Adipocyte (in vitro differentiated cells): ENCODE measurements at regions not wholly inside any gene's neighbourhood (a gene's known extent, or its start where the extent isn't known, plus 50 kb on each side); places are given as distances from the start of the nearest gene placed in this dataset.
A peak's percentile ranks its signal among the peaks of the same experiment; 100 is the strongest.

Experiments
- DNase-seq: peaks from one replicate; pipeline ENCODE4 v3.0.0-alpha.2; 2015; ENCODE audit warnings: low read depth
- H3K27me3 ChIP-seq: replicated peaks from 2 replicates; pipeline ENCODE4 v1.7.0; 2013; ENCODE audit warnings: mild to moderate bottlenecking, low read length, moderate library complexity; ENCODE audit not compliant: control insufficient read depth, insufficient read depth
- H3K36me3 ChIP-seq: 2 replicates; pipeline ENCODE4 v1.7.0; 2013; ENCODE audit warnings: low read length, mild to moderate bottlenecking, moderate library complexity; ENCODE audit not compliant: control insufficient read depth, insufficient read depth, severe bottlenecking
- H3K4me1 ChIP-seq: 2 replicates; pipeline ENCODE4 v1.7.0; 2013; ENCODE audit warnings: mild to moderate bottlenecking, low read length, moderate library complexity; ENCODE audit not compliant: control insufficient read depth, insufficient read depth
- H3K4me3 ChIP-seq: 2 replicates; pipeline ENCODE4 v1.7.0; 2013; ENCODE audit warnings: mild to moderate bottlenecking, low read length, moderate library complexity
- H3K9ac ChIP-seq: 2 replicates; pipeline ENCODE4 v1.7.0; 2013; ENCODE audit warnings: mild to moderate bottlenecking, low read length, moderate library complexity
- H3K9me3 ChIP-seq: 2 replicates; pipeline ENCODE4 v1.7.0; 2013; ENCODE audit warnings: mild to moderate bottlenecking, low read length, moderate library complexity; ENCODE audit not compliant: control insufficient read depth

DNA sequence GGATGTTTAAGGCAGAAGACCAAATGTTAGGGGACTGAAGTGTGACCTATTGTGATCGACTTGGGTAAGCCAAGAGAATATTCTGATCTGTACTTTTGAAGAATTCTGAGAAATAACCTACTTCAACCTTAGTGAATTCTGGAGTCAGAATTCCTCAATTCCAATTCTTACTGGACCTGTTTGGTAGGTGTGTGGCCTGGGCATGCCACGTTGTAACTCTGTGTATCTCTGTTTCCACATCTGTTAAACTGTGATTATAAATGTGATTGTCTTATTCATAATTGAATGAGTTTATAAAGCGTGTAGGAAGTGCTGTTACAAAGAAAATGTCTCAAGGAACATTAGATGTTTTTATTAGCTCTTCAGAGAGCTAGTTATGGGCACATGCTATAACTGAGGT is 64.5 kb downstream of the TUSC1 start:
- no peaks in the 10 kb centered on the region for H3K36me3 ChIP-seq
- H3K4me3 ChIP-seq, result no peak overlapping the region
- no peak for DNase-seq
- H3K9me3 ChIP-seq, result no peaks in the 10 kb centered on the region
- H3K4me1 ChIP-seq, result no peaks in the 10 kb centered on the region
- H3K9ac ChIP-seq, result no peak overlapping the region
- H3K27me3 ChIP-seq, result no peaks in the 10 kb centered on the region

- DNase-seq, result no peak
- H3K4me1 ChIP-seq, result no peaks in the 10 kb centered on the region
- H3K27me3 ChIP-seq, result no peaks in the 10 kb centered on the region
- H3K9ac ChIP-seq, result no peak overlapping the region
- H3K9me3 ChIP-seq, result no peaks in the 10 kb centered on the region
- H3K4me3 ChIP-seq, result no peak overlapping the region
- no peaks in the 10 kb centered on the region for H3K36me3 ChIP-seq
These were observed 75.1 kb downstream of the TUSC1 start for GRCh38 chr9:25603106-25603505.

DNA sequence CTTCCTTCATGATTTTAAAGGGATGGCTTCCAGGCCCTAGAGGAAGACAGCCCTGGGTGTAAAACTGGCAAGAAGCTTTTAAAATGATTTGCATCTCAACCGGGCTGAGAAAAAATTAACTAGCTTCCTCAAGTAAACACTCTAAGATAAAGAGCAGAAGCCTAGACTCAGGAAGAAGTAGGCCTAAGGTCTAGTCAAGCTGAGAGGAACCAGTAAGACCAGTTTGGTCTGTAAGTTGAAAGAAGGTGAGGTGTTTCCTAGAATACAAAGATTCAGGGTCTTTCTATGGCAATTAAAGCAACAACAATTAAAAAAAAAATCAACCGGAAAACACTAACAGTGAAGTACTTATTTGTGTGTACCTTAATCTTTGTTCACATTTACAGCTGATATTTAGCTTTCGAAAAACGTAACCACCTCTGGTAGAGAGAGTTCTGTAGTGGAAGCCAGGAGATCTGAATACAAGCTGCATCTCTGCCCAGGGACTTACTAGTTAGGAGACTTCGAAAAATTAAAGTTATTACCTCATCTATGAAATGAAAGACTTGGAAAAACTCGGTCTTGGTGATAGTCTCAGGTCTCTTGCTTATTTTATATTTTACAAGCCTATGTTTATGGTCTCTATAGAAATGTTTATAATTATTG is 75.7 kb downstream of the TUSC1 start:
- Histone ChIP-seq H3K4me3 (no peak overlapping the region), H3K36me3 (no peaks in the 10 kb centered on the region), H3K9ac (no peak overlapping the region), H3K9me3 (no peaks in the 10 kb centered on the region), H3K27me3 (no peaks in the 10 kb centered on the region), H3K4me1 (no peaks in the 10 kb centered on the region)
- no peak for DNase-seq

GRCh38 chr9:25600501-25600900 is 77.7 kb downstream of the TUSC1 start:
- Histone ChIP-seq H3K9me3 (peaks cover 6% of the 10 kb centered on the region), H3K4me3 (no peak overlapping the region), H3K9ac (no peak overlapping the region), H3K4me1 (no peaks in the 10 kb centered on the region), H3K36me3 (no peaks in the 10 kb centered on the region), H3K27me3 (no peaks in the 10 kb centered on the region)
- DNase-seq, result peak; percentile 4

DNA sequence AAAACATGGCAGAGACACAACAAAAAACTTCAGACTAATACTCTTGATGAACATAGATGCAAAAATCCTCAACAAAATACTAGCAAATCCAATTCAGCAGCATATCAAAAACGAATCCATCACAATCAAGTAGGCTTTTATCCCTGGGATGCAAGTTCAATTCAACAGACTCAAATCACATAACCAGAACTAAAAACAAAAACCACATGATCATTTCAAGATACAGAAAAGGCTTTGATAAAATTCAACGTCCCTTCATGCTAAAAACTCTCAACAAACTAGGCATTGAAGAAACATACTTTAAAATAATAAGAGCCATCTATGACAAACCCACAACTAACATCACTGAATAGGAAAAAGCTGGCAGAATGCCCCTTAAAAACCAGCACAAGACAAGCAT is 93.6 kb downstream of the TUSC1 start:
- Histone ChIP-seq H3K27me3 (no peaks in the 10 kb centered on the region), H3K9me3 (peaks cover 5% of the 10 kb centered on the region), H3K4me3 (no peak overlapping the region), H3K9ac (no peak overlapping the region), H3K4me1 (no peaks in the 10 kb centered on the region), H3K36me3 (no peaks in the 10 kb centered on the region)
- DNase-seq, result no peak

DNA sequence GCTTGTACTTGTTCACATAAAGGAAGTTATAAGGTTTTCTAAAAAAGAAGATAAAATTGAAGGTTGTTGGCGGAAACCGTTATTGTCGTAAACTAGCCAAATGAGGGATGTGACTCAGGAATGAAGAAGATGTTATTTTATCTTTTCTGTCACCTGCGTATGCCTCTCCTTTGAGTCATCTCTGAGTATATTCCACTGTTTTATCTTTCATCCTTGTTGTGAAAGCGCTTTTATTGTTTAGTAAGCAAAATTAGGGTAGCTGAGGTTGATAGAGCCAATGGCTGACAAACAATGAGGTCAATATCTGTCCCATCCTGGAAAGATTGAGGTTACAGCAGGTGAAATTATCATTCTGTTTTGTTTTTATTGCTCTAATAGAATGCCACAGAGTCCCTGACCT is 105.0 kb downstream of the TUSC1 start:
- Histone ChIP-seq H3K4me1 (no peaks in the 10 kb centered on the region), H3K27me3 (no peaks in the 10 kb centered on the region), H3K9ac (no peak overlapping the region)

GRCh38 chr9:25571491-25571890 is 106.8 kb downstream of the TUSC1 start:
- Histone ChIP-seq H3K9ac (no peak overlapping the region), H3K27me3 (no peaks in the 10 kb centered on the region), H3K4me3 (no peak overlapping the region), H3K9me3 (no peaks in the 10 kb centered on the region), H3K36me3 (no peaks in the 10 kb centered on the region), H3K4me1 (no peaks in the 10 kb centered on the region)
- DNase-seq, result no peak

More for the DNA sequence above, 105.0 kb downstream of the TUSC1 start:
- Histone ChIP-seq H3K36me3 (no peaks in the 10 kb centered on the region), H3K9me3 (no peaks in the 10 kb centered on the region), H3K4me3 (no peak overlapping the region)
- DNase-seq, result no peak

DNA sequence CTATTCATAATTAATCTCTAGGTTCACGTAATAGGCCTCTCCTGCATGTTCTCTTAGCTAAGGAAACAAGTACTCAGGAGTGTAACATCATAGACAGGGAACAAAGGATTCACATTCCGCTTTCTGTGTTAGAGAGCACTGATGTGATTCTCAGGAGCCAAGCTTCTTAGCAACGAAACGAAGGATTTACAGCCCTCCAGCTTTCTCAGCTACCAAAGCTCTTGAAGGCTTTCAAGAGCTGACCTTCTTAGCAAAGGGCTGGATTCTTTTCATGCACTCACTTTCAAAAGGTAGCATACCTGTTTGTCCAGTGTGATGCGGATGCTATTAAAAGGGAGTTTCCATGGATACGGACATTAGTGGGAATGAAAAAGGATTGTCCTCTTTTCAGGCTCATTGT is 107.4 kb downstream of the TUSC1 start:
- no peak overlapping the region for H3K4me3 ChIP-seq
- H3K9me3 ChIP-seq, result no peaks in the 10 kb centered on the region
- no peak for DNase-seq
- H3K27me3 ChIP-seq, result no peaks in the 10 kb centered on the region
- H3K9ac ChIP-seq, result no peak overlapping the region
- H3K36me3 ChIP-seq, result no peaks in the 10 kb centered on the region
- H3K4me1 ChIP-seq, result no peaks in the 10 kb centered on the region

- Histone ChIP-seq H3K4me1 (no peaks in the 10 kb centered on the region), H3K4me3 (no peak overlapping the region), H3K27me3 (no peaks in the 10 kb centered on the region), H3K36me3 (no peaks in the 10 kb centered on the region), H3K9me3 (no peaks in the 10 kb centered on the region), H3K9ac (no peak overlapping the region)
- no peak for DNase-seq
These were observed 116.1 kb downstream of the TUSC1 start for GRCh38 chr9:25562101-25562500.

DNA sequence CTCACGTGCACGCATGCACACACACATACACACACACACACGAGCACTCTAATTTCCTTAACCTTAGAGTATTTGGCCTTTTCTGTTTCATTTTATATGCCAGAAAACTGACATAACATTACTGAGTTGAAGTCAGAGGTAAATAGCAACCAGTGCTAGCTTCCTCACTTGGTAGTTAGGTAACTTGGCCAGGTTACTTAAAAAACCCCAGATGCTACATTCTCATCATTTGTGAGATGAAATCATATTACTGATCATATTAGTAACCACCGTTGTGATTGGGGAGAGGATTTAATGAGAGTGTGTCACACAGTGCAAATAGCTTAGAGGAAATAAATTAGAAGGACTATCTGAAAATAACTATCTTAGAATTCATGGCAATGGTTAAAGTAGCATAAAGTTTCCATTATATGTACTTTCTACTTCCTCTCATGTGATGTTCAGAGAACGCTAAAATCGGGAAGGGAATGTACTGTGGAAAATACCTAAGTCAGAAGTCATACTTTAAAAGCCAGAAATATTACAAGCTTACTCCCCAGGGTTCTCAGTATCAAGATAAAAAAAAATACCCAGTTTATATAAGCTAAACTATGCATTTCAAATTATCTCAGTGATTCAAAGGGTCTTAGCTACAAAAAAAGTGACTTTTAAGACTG is 120.5 kb downstream of the TUSC1 start:
- Histone ChIP-seq H3K4me3 (no peak overlapping the region), H3K4me1 (no peaks in the 10 kb centered on the region), H3K36me3 (no peaks in the 10 kb centered on the region), H3K9me3 (no peaks in the 10 kb centered on the region), H3K27me3 (no peaks in the 10 kb centered on the region), H3K9ac (no peak overlapping the region)
- peak; percentile 62 for DNase-seq

- no peaks in the 10 kb centered on the region for H3K4me1 ChIP-seq
- no peaks in the 10 kb centered on the region for H3K36me3 ChIP-seq
- H3K9ac ChIP-seq, result no peak overlapping the region
- DNase-seq, result no peak
- no peaks in the 10 kb centered on the region for H3K27me3 ChIP-seq
- no peaks in the 10 kb centered on the region for H3K9me3 ChIP-seq
- no peak overlapping the region for H3K4me3 ChIP-seq
These were observed 121.7 kb downstream of the TUSC1 start for GRCh38 chr9:25556540-25556939.

DNA sequence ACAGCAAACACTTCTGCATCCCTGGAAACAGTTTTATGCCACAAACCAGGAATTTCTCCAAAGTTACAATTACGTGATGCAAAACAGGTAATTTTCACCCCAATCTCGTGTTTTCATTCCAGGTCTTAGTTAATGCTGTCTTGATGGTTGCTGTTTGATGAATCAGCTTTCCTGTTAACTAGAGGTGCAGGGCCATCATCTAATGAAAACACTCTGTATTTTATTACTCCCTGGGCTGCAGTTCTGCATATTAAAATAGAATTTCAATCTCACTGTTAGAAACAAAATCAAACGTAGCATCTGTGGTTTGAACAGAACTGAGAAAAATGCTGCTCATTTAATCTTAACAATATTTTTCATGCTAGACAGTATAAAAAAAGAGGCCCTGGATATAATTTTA is 129.4 kb downstream of the TUSC1 start:
- Histone ChIP-seq H3K36me3 (no peaks in the 10 kb centered on the region), H3K4me3 (no peak overlapping the region), H3K4me1 (no peaks in the 10 kb centered on the region), H3K27me3 (no peaks in the 10 kb centered on the region), H3K9ac (no peak overlapping the region), H3K9me3 (no peaks in the 10 kb centered on the region)
- no peak for DNase-seq
